AG09309 (cell line): ENCODE measurements at regions not wholly inside any gene's neighbourhood (a gene's known extent, or its start where the extent isn't known, plus 50 kb on each side); places are given as distances from the start of the nearest gene placed in this dataset.

Experiments
- DNase-seq: peaks from one replicate; pipeline ENCODE4 v3.0.0-alpha.2; 2010; ENCODE audit warnings: low read depth
- H3K4me3 ChIP-seq: 2 replicates; pipeline ENCODE4 v1.5.1; 2011; ENCODE audit warnings: mild to moderate bottlenecking, low read depth, low read length, moderate library complexity; ENCODE audit not compliant: control insufficient read depth
- TF ChIP-seq, protein P1 (sequence below): IDR thresholded peaks from 2 replicates; pipeline ENCODE4 v1.5.1; 2011; ENCODE audit warnings: mild to moderate bottlenecking, low read depth, low read length, inconsistent platforms; ENCODE audit not compliant: insufficient read depth, control insufficient read depth; ENCODE audit errors: missing control alignments

DNA sequence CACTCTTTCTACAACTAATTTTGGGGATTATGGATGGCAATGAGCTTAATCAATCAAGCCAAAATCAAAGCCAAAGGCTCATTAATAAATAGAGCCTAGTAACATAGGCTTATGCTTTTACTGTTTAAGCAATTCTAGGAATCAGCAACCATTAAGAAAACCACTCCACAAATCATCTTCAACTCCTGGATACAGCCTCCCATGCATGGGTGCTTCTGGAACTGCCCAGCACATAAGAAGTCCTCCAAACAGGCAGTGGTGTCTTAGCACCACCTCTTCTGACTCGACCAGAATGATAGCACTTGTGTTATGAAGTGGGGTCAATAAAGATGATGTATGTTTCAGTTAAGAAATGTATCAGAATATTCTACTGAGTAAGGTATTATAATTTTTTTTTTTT, 104.4 kb upstream of the SERPINE2 start:
- TF ChIP-seq, protein P1, sequence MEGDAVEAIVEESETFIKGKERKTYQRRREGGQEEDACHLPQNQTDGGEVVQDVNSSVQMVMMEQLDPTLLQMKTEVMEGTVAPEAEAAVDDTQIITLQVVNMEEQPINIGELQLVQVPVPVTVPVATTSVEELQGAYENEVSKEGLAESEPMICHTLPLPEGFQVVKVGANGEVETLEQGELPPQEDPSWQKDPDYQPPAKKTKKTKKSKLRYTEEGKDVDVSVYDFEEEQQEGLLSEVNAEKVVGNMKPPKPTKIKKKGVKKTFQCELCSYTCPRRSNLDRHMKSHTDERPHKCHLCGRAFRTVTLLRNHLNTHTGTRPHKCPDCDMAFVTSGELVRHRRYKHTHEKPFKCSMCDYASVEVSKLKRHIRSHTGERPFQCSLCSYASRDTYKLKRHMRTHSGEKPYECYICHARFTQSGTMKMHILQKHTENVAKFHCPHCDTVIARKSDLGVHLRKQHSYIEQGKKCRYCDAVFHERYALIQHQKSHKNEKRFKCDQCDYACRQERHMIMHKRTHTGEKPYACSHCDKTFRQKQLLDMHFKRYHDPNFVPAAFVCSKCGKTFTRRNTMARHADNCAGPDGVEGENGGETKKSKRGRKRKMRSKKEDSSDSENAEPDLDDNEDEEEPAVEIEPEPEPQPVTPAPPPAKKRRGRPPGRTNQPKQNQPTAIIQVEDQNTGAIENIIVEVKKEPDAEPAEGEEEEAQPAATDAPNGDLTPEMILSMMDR: no peak
- DNase-seq: no peak
- no peak overlapping the region for H3K4me3 ChIP-seq

DNA sequence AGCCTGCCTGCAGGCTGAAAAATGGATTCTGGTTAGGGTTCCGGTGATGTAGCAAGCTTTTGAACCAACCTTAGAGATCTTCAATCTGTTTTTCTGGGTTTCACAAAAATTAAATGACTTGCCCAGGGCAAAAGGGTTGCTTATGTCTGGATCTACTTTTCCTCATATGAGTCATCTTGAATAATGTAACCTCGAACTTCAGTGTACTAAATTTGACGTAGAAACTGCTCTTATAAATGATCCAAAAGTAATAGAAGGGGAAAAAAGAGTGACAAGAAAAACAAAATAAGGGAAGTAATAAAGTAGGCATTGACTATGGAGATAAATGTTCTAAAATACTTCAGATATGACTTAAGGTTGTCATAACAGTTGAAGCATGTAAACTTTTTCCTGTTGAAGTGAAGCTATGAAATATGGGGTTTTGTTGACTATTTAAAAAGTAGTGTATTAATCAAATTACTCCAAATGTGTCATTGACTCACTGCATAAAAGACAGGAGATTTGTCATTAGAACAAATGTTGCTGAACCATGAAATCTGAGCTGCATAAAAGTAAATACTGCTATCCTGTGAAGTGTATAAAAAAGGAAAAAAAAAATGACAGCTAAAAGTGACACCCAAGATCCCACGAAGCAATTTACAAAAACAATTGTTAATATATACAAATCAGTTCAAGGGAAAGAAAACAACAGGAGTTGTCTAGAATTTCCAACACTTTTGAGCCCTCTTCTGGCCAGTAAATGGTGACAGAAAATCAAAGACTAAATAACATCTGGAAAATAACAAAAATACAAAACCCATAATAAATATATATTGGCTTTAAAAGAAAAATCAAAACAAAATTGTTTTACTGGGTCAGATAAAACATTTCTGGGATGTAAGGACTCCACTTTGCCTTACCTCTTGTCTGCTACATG, 103.6 kb upstream of the SERPINE2 start:
- peak; percentile 72 for DNase-seq
- TF ChIP-seq, protein P1: no peak
- no peak overlapping the region for H3K4me3 ChIP-seq

DNA sequence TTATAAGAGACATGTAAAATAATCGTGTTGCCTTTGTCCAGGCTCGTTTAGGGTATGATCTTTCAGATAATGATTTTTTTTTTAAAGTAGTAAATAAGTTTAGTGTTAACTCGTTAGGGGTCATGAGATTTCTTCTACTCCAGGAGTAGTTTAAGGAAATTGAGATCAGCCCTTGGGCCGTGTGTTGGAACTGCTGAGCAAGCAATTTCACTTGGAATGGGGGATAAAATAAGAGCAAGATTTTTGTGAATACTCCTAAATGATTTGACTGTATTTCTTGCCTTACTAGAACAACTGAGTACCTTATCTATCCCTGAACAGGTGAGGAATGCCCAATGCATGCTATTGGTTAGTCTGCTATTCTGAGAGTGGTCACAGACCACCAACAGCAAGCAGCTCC, 102.2 kb upstream of the SERPINE2 start:
- TF ChIP-seq, protein P1: no peak
- DNase-seq: no peak
- no peak overlapping the region for H3K4me3 ChIP-seq

DNA sequence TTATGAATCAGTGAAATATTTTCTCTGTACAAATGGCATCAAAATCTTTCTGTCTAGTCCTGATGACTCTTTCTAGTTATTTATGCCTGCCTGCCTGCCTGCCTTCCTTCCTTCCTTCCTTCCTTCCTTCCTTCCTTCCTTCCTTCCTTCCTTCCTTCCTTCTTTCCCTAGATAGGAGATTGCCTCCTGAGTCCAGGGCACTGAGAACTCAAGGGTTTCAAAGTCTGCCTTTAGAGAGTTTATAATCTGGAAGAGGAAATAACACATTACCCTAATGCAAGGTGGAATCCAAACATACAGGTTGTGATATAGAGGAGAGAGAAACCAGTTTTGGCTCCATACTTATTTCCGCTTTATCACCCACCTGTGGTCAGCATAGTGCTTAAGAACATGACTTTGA, 98.1 kb upstream of the SERPINE2 start:
- DNase-seq: no peak
- TF ChIP-seq, protein P1: no peak
- no peak overlapping the region for H3K4me3 ChIP-seq

DNA sequence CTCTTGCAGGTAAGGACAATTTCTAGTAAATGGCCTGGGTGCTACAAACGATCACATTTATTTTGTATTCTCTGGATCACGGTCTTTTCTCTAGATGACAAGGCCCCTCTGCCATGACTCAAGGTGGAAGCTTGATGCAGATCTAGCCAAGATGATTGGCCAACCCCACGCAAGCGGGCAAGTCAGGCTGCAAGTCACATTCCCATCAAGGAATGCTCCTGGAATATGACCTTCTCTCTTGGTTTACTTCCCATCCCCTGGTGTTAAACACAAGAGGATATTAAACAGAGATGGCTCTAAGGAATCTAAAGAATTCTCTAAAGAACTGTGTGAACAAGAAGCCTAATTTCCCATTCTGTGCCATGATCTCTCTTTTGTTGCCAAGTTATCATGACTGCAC, 97.3 kb upstream of the SERPINE2 start:
- no peak overlapping the region for H3K4me3 ChIP-seq
- TF ChIP-seq, protein P1: no peak
- no peak for DNase-seq

DNA sequence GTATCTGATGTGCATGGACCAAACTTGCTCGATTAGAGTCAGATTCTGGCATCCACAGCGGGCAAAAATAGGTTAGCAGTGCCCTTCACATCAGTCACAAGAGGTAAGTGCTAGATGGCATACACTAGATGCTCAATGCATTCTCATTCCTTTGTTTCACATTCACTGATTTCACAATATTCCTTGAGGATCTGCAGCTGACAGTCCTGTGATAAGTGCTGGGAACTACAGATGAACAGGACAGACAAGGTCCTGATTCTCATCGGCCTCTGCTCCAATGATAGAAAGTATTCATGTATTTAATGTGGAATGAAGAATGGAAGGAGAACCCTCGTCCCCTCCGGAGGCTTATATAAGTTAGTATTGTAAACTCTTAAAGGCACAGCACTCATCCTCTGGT, 96.8 kb upstream of the SERPINE2 start:
- no peak overlapping the region for H3K4me3 ChIP-seq
- TF ChIP-seq, protein P1: no peak

More for the DNA sequence above, 96.8 kb upstream of the SERPINE2 start:
- DNase-seq: no peak
